DND-41 (cell line): ENCODE measurements at regions not wholly inside any gene's neighbourhood (a gene's known extent, or its start where the extent isn't known, plus 50 kb on each side); places are given as distances from the start of the nearest gene placed in this dataset.

Source experiments
- ATAC-seq: fragments of 200-7000 bp; cut with Tn5 transposase; 3 replicates; pipeline ENCODE4 v1.9.1; 2021; ENCODE audit warnings: low read depth; ENCODE audit not compliant: insufficient read depth
- DNase-seq: peaks from one replicate; pipeline ENCODE4 v3.0.0-alpha.2; 2020
- H2AFZ ChIP-seq: 2 replicates; pipeline ENCODE4 v1.6.0; 2012; ENCODE audit warnings: low read depth, low read length
- H3K27ac ChIP-seq: 2 replicates; pipeline ENCODE4 v1.5.1; 2012; ENCODE audit warnings: low read length, inconsistent platforms
- H3K27me3 ChIP-seq: fragments of 200-600 bp; sonication (generic); 2 replicates; pipeline ENCODE4 v1.6.0; 2012; ENCODE audit warnings: low read length, mild to moderate bottlenecking, inconsistent platforms; ENCODE audit not compliant: insufficient read depth, poor library complexity
- H3K36me3 ChIP-seq: 2 replicates; pipeline ENCODE4 v1.5.1; 2012; ENCODE audit warnings: low read length, inconsistent platforms; ENCODE audit not compliant: insufficient read depth
- H3K4me1 ChIP-seq: 2 replicates; pipeline ENCODE4 v1.5.1; 2012; ENCODE audit warnings: mild to moderate bottlenecking, low read length; ENCODE audit not compliant: insufficient read depth
- H3K4me2 ChIP-seq: 2 replicates; pipeline ENCODE4 v1.6.0; 2012; ENCODE audit warnings: mild to moderate bottlenecking, moderate library complexity, low read length, inconsistent platforms; ENCODE audit not compliant: insufficient read depth
- H3K4me3 ChIP-seq, 2 experiments: fragments of 200-600 bp in 1 of 2; shearing (Covaris generic) in 1 of 2; 2 replicates each; pipeline ENCODE4 v1.5.1; 2012 to 2016; ENCODE audit warnings: inconsistent platforms in 2 of 2, low read length in 2 of 2, mild to moderate bottlenecking in 2 of 2, low read depth in 1 of 2, moderate library complexity in 1 of 2
- H3K79me2 ChIP-seq: 2 replicates; pipeline ENCODE4 v1.6.0; 2012; ENCODE audit warnings: low read length, inconsistent platforms; ENCODE audit not compliant: insufficient read depth
- H3K9ac ChIP-seq: 2 replicates; pipeline ENCODE4 v1.6.0; 2012; ENCODE audit warnings: low read depth, mild to moderate bottlenecking, inconsistent platforms, low read length, moderate library complexity
- H3K9me3 ChIP-seq: 2 replicates; pipeline ENCODE4 v1.5.1; 2012; ENCODE audit warnings: low read length, moderate library complexity, mild to moderate bottlenecking, inconsistent platforms; ENCODE audit not compliant: insufficient read depth, severe bottlenecking
- H4K20me1 ChIP-seq: 2 replicates; pipeline ENCODE4 v1.6.0; 2012; ENCODE audit warnings: low read length; ENCODE audit not compliant: insufficient read depth
- EZH2 ChIP-seq: IDR thresholded peaks from 3 replicates; pipeline ENCODE4 v1.6.1; 2012; ENCODE audit warnings: borderline replicate concordance, low read depth, mild to moderate bottlenecking, moderate library complexity, low read length, inconsistent platforms; ENCODE audit not compliant: severe bottlenecking
- TF ChIP-seq, protein P1 (sequence below): IDR thresholded peaks from 2 replicates; pipeline ENCODE4 v1.5.1; 2012; ENCODE audit warnings: borderline replicate concordance, low read length, moderate library complexity, mild to moderate bottlenecking; ENCODE audit not compliant: poor library complexity, severe bottlenecking; ENCODE audit errors: extremely low read depth

DNA sequence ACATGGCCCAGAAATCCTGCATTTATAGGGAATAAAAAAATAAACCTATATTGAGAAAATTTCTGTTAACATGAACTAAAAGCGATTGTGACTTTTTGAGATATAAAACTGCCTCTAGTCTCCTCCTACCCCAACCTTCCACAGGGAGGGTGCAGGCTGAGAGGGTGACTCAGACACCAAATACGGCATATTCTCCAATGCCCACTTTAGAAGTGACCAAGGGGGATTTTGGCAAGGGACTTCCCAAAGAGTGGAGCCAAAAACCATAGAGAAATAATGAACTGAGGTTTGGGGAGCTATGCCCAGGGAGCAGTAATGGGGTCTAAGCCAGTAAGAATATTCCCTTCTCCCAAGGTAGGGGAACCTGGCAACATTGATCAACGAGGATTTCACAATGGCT lies 124.9 kb upstream of the ZC3H12C start:
- Histone ChIP-seq H3K79me2 (no peaks in the 10 kb centered on the region), H3K36me3 (no peaks in the 10 kb centered on the region), H3K9ac (no peak overlapping the region), H2AFZ (no peak overlapping the region), H3K9me3 (no peaks in the 10 kb centered on the region), H3K4me1 (peaks cover 14% of the 10 kb centered on the region; the same call in 1 of the 2 replicates), H3K27ac (no peak overlapping the region), H3K4me3 (no peak overlapping the region), H3K27me3 (no peaks in the 10 kb centered on the region), H3K4me2 (no peak overlapping the region), H4K20me1 (no peaks in the 10 kb centered on the region)
- TF ChIP-seq, protein P1, sequence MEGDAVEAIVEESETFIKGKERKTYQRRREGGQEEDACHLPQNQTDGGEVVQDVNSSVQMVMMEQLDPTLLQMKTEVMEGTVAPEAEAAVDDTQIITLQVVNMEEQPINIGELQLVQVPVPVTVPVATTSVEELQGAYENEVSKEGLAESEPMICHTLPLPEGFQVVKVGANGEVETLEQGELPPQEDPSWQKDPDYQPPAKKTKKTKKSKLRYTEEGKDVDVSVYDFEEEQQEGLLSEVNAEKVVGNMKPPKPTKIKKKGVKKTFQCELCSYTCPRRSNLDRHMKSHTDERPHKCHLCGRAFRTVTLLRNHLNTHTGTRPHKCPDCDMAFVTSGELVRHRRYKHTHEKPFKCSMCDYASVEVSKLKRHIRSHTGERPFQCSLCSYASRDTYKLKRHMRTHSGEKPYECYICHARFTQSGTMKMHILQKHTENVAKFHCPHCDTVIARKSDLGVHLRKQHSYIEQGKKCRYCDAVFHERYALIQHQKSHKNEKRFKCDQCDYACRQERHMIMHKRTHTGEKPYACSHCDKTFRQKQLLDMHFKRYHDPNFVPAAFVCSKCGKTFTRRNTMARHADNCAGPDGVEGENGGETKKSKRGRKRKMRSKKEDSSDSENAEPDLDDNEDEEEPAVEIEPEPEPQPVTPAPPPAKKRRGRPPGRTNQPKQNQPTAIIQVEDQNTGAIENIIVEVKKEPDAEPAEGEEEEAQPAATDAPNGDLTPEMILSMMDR: no peak
- no peak for TF ChIP-seq EZH2
- DNase-seq (no peak), ATAC-seq (no peak)

DNA sequence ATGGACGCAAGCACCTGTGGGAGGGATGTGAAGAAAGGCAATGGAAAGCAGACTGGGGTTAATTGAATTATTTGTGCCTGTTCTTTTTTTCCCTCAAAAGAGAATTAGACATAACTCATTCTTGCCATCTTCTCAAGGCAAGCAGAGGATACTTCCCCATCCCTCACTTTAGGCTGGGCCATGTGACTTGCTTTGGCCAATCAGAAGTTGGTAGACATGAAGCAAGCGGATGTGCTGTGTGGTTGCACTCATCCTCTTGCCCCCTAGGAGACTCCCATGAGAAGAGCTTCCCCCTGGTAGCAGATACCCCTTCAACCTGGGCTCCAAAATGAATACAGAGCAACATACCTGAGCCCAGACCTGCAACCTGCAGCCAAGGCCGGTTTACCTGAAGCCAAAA lies 124.4 kb upstream of the ZC3H12C start:
- Histone ChIP-seq H3K9ac (no peak overlapping the region), H3K9me3 (no peaks in the 10 kb centered on the region), H3K27me3 (no peaks in the 10 kb centered on the region), H3K27ac (no peak overlapping the region), H4K20me1 (no peaks in the 10 kb centered on the region), H3K4me3 (no peak overlapping the region), H3K79me2 (no peaks in the 10 kb centered on the region), H2AFZ (no peak overlapping the region), H3K36me3 (no peaks in the 10 kb centered on the region), H3K4me2 (no peak overlapping the region), H3K4me1 (peaks cover 14% of the 10 kb centered on the region; the same call in 1 of the 2 replicates)
- TF ChIP-seq EZH2: no peak
- TF ChIP-seq, protein P1: no peak
- ATAC-seq (no peak), DNase-seq (no peak)

DNA sequence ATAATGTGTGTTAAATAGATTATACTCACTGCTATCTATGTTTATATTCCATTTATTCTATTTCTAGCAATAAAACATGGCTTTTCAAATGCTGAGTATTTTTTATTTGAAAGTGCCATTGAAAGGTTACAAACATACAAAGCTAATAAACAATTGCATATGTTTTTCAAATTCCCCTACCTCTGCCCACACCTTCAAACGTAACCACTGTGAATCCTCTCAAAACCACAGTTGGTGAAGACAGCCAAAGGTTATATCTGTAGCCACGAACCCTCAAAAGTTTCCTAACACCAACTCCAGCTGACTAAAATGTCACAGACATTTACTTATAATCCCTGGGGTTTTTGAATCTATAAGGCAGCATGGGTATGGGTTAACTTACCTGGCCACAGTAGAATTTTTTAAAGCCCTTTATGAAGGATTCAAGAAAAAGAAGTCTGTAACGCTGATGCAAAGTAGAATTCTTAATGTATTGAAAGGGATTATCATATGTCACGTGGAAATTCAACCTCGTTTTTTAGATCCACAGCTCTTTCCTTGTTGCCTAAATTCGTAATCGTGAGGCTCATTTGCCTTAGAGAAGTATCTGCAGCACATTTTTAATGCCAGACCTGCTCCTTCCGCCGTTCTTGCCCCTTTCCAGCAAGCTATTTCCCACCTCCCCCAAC lies 122.5 kb upstream of the ZC3H12C start:
- H2AFZ ChIP-seq: no peak overlapping the region
- H3K9me3 ChIP-seq: no peaks in the 10 kb centered on the region
- TF ChIP-seq, protein P1: no peak
- TF ChIP-seq EZH2: no peak
- no peak for ATAC-seq
- no peak overlapping the region for H3K27ac ChIP-seq
- DNase-seq: no peak
- no peak overlapping the region for H3K4me2 ChIP-seq
- peaks cover 14% of the 10 kb centered on the region; the same call in 1 of the 2 replicates for H3K4me1 ChIP-seq
- H3K36me3 ChIP-seq: no peaks in the 10 kb centered on the region
- H3K9ac ChIP-seq: no peak overlapping the region
- H3K4me3 ChIP-seq: no peak overlapping the region
- no peaks in the 10 kb centered on the region for H4K20me1 ChIP-seq
- H3K27me3 ChIP-seq: no peaks in the 10 kb centered on the region
- H3K79me2 ChIP-seq: no peaks in the 10 kb centered on the region

DNA sequence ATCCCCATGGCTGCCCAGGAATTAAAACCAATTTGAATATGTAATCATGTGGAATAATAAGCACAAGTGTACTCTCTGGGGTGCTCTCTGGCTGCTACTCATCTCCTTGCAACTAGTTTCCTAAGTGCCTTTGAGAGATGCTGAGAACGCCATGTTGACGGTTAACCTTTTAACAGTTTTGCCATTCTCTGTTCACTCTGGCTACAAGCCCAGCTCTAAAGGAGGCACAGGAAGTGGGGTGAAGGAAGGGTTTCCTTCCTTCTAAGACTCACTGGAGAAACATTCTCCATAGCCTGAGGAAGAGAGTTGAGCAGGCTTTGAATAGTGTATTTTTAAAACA lies 122.0 kb upstream of the ZC3H12C start:
- no peaks in the 10 kb centered on the region for H3K36me3 ChIP-seq
- no peaks in the 10 kb centered on the region for H3K79me2 ChIP-seq
- H4K20me1 ChIP-seq: no peaks in the 10 kb centered on the region
- H3K4me3 ChIP-seq: no peak overlapping the region
- DNase-seq: no peak
- H2AFZ ChIP-seq: no peak overlapping the region
- H3K27me3 ChIP-seq: no peaks in the 10 kb centered on the region
- no peak for TF ChIP-seq EZH2
- no peak overlapping the region for H3K4me2 ChIP-seq
- H3K4me1 ChIP-seq: peaks cover 14% of the 10 kb centered on the region; the same call in 1 of the 2 replicates
- ATAC-seq: no peak
- no peaks in the 10 kb centered on the region for H3K9me3 ChIP-seq
- H3K9ac ChIP-seq: no peak overlapping the region
- H3K27ac ChIP-seq: no peak overlapping the region
